NB4 (cell line): ENCODE measurements at regions not wholly inside any gene's neighbourhood (a gene's known extent, or its start where the extent isn't known, plus 50 kb on each side); places are given as distances from the start of the nearest gene placed in this dataset.

Experiments
- DNase-seq: peaks from one replicate; pipeline ENCODE4 v3.0.0; 2010; ENCODE audit warnings: low read depth
- H3K4me3 ChIP-seq: one replicate; pipeline ENCODE4 v1.5.1; 2011; ENCODE audit warnings: mild to moderate bottlenecking, low read depth, low read length, moderate library complexity
- CTCF ChIP-seq: IDR thresholded peaks from one replicate; pipeline ENCODE4 v1.5.1; 2012; ENCODE audit warnings: low read depth, low read length
- MAX ChIP-seq: IDR thresholded peaks from 2 replicates; pipeline ENCODE4 v1.6.1; 2011; ENCODE audit warnings: low read depth, low read length
- MYC ChIP-seq: IDR thresholded peaks from 2 replicates; pipeline ENCODE4 v1.6.1; 2011; ENCODE audit warnings: low read depth, low read length
- POLR2A ChIP-seq: IDR thresholded peaks from 2 replicates; pipeline ENCODE4 v1.6.1; 2011; ENCODE audit warnings: mild to moderate bottlenecking; ENCODE audit not compliant: insufficient read length; ENCODE audit errors: extremely low read depth

- DNase-seq, result no peak
- no peak overlapping the region for H3K4me3 ChIP-seq
- TF ChIP-seq CTCF (no peak), MYC (no peak), POLR2A (no peak), MAX (no peak)
Measured at GRCh38 chr4:125750399-125750798, 435.6 kb downstream of the FAT4 start.

GRCh38 chr4:125750828-125751466 lies 436.2 kb downstream of the FAT4 start:
- DNase-seq, result no peak
- H3K4me3 ChIP-seq, result no peak overlapping the region
- TF ChIP-seq CTCF (no peak), MYC (no peak), POLR2A (no peak), MAX (no peak)

- no peak for TF ChIP-seq MAX
- H3K4me3 ChIP-seq, result no peak overlapping the region
- no peak for DNase-seq
Measured at GRCh38 chr4:125758438-125758837, 443.7 kb downstream of the FAT4 start.

- no peak for DNase-seq
- TF ChIP-seq CTCF (no peak), MYC (no peak), POLR2A (no peak), MAX (no peak)
- H3K4me3 ChIP-seq, result no peak overlapping the region
Measured at GRCh38 chr4:125760201-125760819, 445.6 kb downstream of the FAT4 start.

- no peak overlapping the region for H3K4me3 ChIP-seq
- TF ChIP-seq MYC (no peak), MAX (no peak), POLR2A (no peak), CTCF (no peak)
- DNase-seq, result no peak
Measured at GRCh38 chr4:125760956-125761355, 446.2 kb downstream of the FAT4 start.

GRCh38 chr4:125762537-125762936 lies 447.8 kb downstream of the FAT4 start:
- DNase-seq, result no peak
- no peak overlapping the region for H3K4me3 ChIP-seq
- TF ChIP-seq CTCF, result no peak
- no peak for TF ChIP-seq MAX
- no peak for TF ChIP-seq POLR2A
- no peak for TF ChIP-seq MYC
